Stimulated activated CD8-positive, alpha-beta memory T cell treated with anti-CD3 and anti-CD28 coated beads, Interleukin-2, amount 100 ng/mL, for 48 hours (primary cell): ENCODE measurements at regions not wholly inside any gene's neighbourhood (a gene's known extent, or its start where the extent isn't known, plus 50 kb on each side); places are given as distances from the start of the nearest gene placed in this dataset.
"Not testable (repeated sequence)": the region's sequence is repeated elsewhere in the genome, so short reads cannot be mapped to it uniquely, and the experiment has no call there.

ENCODE experiments used
- DNase-seq, 2 donors: peaks; one replicate each; pipeline ENCODE4 v3.0.0-alpha.2; 2020; ENCODE audit warnings: low read depth in 2 of 2

GRCh38 chr7:32816409-32816948 is 75.1 kb downstream of the KBTBD2 start:
- not testable (repeated sequence) for DNase-seq

GRCh38 chr7:32814779-32815178 is 76.8 kb downstream of the KBTBD2 start:
- DNase-seq, result not testable (repeated sequence)

- no peak for DNase-seq
Measured at GRCh38 chr7:32809871-32810270, 81.7 kb downstream of the KBTBD2 start.

GRCh38 chr7:32809347-32809746 is 82.2 kb downstream of the KBTBD2 start:
- DNase-seq, result no peak

GRCh38 chr7:32803406-32804141 is 88.0 kb downstream of the KBTBD2 start:
- no peak for DNase-seq

GRCh38 chr7:32802305-32802910 is 89.2 kb downstream of the KBTBD2 start:
- no peak for DNase-seq

GRCh38 chr7:32793053-32793452 is 98.5 kb downstream of the KBTBD2 start:
- not testable (repeated sequence) for DNase-seq

GRCh38 chr7:32790766-32791430 is 100.7 kb downstream of the KBTBD2 start:
- DNase-seq, result not testable (repeated sequence)

- DNase-seq, result not testable (repeated sequence)
Measured at GRCh38 chr7:32789266-32789665, 102.3 kb downstream of the KBTBD2 start.

- DNase-seq, result not testable (repeated sequence)
Measured at GRCh38 chr7:32788174-32788573, 103.4 kb downstream of the KBTBD2 start.

- not testable (repeated sequence) for DNase-seq
Measured at GRCh38 chr7:32785365-32785944, 106.1 kb downstream of the KBTBD2 start.

GRCh38 chr7:32779895-32780294 is 111.7 kb downstream of the KBTBD2 start:
- not testable (repeated sequence) for DNase-seq

GRCh38 chr7:32779167-32779566 is 112.4 kb downstream of the KBTBD2 start:
- DNase-seq, result no peak

GRCh38 chr7:32777041-32777666 is 114.4 kb downstream of the KBTBD2 start:
- not testable (repeated sequence) for DNase-seq

GRCh38 chr7:32776318-32776717 is 115.2 kb downstream of the KBTBD2 start:
- DNase-seq, result not testable (repeated sequence)

GRCh38 chr7:32775809-32776208 is 115.8 kb downstream of the KBTBD2 start:
- DNase-seq, result not testable (repeated sequence)

GRCh38 chr7:32774541-32774951 is 117.0 kb downstream of the KBTBD2 start:
- DNase-seq, result no peak

GRCh38 chr7:32768866-32769510 is 122.6 kb downstream of the KBTBD2 start:
- not testable (repeated sequence) for DNase-seq

GRCh38 chr7:32768338-32768737 is 123.2 kb downstream of the KBTBD2 start:
- DNase-seq, result not testable (repeated sequence)

GRCh38 chr7:32765649-32766251 is 125.8 kb downstream of the KBTBD2 start:
- DNase-seq, result not testable (repeated sequence)

- DNase-seq, result no peak
Measured at GRCh38 chr7:32765185-32765584, 126.4 kb downstream of the KBTBD2 start.
